GM12891 (cell line): ENCODE measurements at regions not wholly inside any gene's neighbourhood (a gene's known extent, or its start where the extent isn't known, plus 50 kb on each side); places are given as distances from the start of the nearest gene placed in this dataset.

ENCODE experiments used
- PAX5 ChIP-seq: IDR thresholded peaks from 2 replicates; pipeline ENCODE4 v1.6.1; 2011; ENCODE audit warnings: low read length, moderate library complexity, mild to moderate bottlenecking; ENCODE audit not compliant: insufficient read depth, severe bottlenecking
- POLR2A ChIP-seq: IDR thresholded peaks from 2 replicates; pipeline ENCODE4 v1.6.1; 2011; ENCODE audit warnings: low read depth, low read length, control low read depth
- TAF1 ChIP-seq: IDR thresholded peaks from 2 replicates; pipeline ENCODE4 v1.6.1; 2011; ENCODE audit warnings: low read depth, low read length, control low read depth

- TF ChIP-seq PAX5 (no peak), POLR2A (no peak), TAF1 (no peak)
Observed at GRCh38 chr10:121015916-121016315, 164.8 kb downstream of the WDR11 start.
